Right atrium auricular region (tissue), 2 donors: ENCODE measurements at regions not wholly inside any gene's neighbourhood (a gene's known extent, or its start where the extent isn't known, plus 50 kb on each side); places are given as distances from the start of the nearest gene placed in this dataset.

Experiments used
- DNase-seq: peaks from one replicate; pipeline ENCODE4 v3.0.0-alpha.2; 2019; ENCODE audit warnings: low spot score
- H3K27ac ChIP-seq, 2 donors: fragments of 200-600 bp; sonication (generic); 1 replicate in 1 of 2; 2 replicates in 1 of 2; pipeline ENCODE4 v1.5.1; 2016 to 2019
- H3K27me3 ChIP-seq, 2 donors: fragments of 200-600 bp; sonication (generic); one replicate each; pipeline versions ENCODE4 v1.5.1 to v1.6.0; 2017 to 2019
- H3K36me3 ChIP-seq: fragments of 200-600 bp; sonication (generic); one replicate; pipeline ENCODE4 v1.5.1; 2016
- H3K4me1 ChIP-seq, 2 donors: fragments of 200-600 bp; sonication (generic); one replicate each; pipeline versions ENCODE4 v1.5.1 to v1.6.0; 2017 to 2019
- H3K4me3 ChIP-seq, 2 donors: fragments of 200-600 bp; sonication (generic); 1 replicate in 1 of 2; 2 replicates in 1 of 2; pipeline ENCODE4 v1.5.1; 2017 to 2019; ENCODE audit warnings: mild to moderate bottlenecking in 1 of 2, moderate library complexity in 1 of 2
- H3K9me3 ChIP-seq, 2 donors: fragments of 200-600 bp; sonication (generic); one replicate each; pipeline ENCODE4 v1.5.1; 2019
- CTCF ChIP-seq, 2 donors: fragments of 200-600 bp; sonication (generic); IDR thresholded peaks; one replicate each; pipeline ENCODE4 v1.5.1; 2019; ENCODE audit warnings: antibody characterized with exemption in 2 of 2

GRCh38 chr13:79874396-79875360 lies 393.7 kb downstream of the NDFIP2 start:
- Histone ChIP-seq H3K27ac (no peak overlapping the region), H3K9me3 (peaks cover 0 to 11% of the 10 kb centered on the region in 2 donors), H3K27me3 (no peaks in the 10 kb centered on the region), H3K4me3 (no peak overlapping the region), H3K4me1 (no peaks in the 10 kb centered on the region), H3K36me3 (no peaks in the 10 kb centered on the region)
- no peak for DNase-seq
- no peak for TF ChIP-seq CTCF (IDR thresholded peaks at IDR 0.05)

- Histone ChIP-seq H3K9me3 (peaks cover 0 to 3% of the 10 kb centered on the region in 2 donors), H3K36me3 (no peaks in the 10 kb centered on the region), H3K4me3 (no peak overlapping the region), H3K27ac (no peak overlapping the region), H3K4me1 (no peaks in the 10 kb centered on the region), H3K27me3 (no peaks in the 10 kb centered on the region)
- no peak for TF ChIP-seq CTCF (IDR thresholded peaks at IDR 0.05)
- DNase-seq: no peak
Observed at GRCh38 chr13:79871594-79871993, 390.6 kb downstream of the NDFIP2 start.

- Histone ChIP-seq H3K36me3 (no peaks in the 10 kb centered on the region), H3K27ac (no peak overlapping the region), H3K4me1 (no peaks in the 10 kb centered on the region), H3K27me3 (no peaks in the 10 kb centered on the region), H3K4me3 (no peak overlapping the region), H3K9me3 (no peaks in the 10 kb centered on the region)
- no peak for DNase-seq
- no peak for TF ChIP-seq CTCF (IDR thresholded peaks at IDR 0.05)
Observed at GRCh38 chr13:79870766-79871165, 389.8 kb downstream of the NDFIP2 start.

- H3K36me3 ChIP-seq: no peaks in the 10 kb centered on the region
- no peaks in the 10 kb centered on the region for H3K9me3 ChIP-seq
- H3K4me1 ChIP-seq: no peaks in the 10 kb centered on the region
- DNase-seq: no peak
- H3K4me3 ChIP-seq: no peak overlapping the region
- TF ChIP-seq CTCF (IDR thresholded peaks at IDR 0.05): no peak
- H3K27ac ChIP-seq: no peak overlapping the region
- no peaks in the 10 kb centered on the region for H3K27me3 ChIP-seq
Observed at GRCh38 chr13:79870123-79870522, 389.2 kb downstream of the NDFIP2 start.

GRCh38 chr13:79869326-79869725 lies 388.4 kb downstream of the NDFIP2 start:
- H3K9me3 ChIP-seq: no peaks in the 10 kb centered on the region
- no peaks in the 10 kb centered on the region for H3K4me1 ChIP-seq
- TF ChIP-seq CTCF (IDR thresholded peaks at IDR 0.05): no peak
- no peaks in the 10 kb centered on the region for H3K36me3 ChIP-seq
- no peaks in the 10 kb centered on the region for H3K27me3 ChIP-seq
- no peak overlapping the region for H3K4me3 ChIP-seq
- no peak for DNase-seq
- H3K27ac ChIP-seq: no peak overlapping the region
